HEK293T (cell line): ENCODE measurements at regions not wholly inside any gene's neighbourhood (a gene's known extent, or its start where the extent isn't known, plus 50 kb on each side); places are given as distances from the start of the nearest gene placed in this dataset.

Experiments used
- ARNT ChIP-seq: fragments of 450-650 bp; IDR thresholded peaks from 2 replicates; pipeline ENCODE4 v1.6.1; 2017; ENCODE audit warnings: mild to moderate bottlenecking
- BHLHE40 ChIP-seq: fragments of 450-650 bp; IDR thresholded peaks from 2 replicates; pipeline ENCODE4 v1.6.1; 2016; ENCODE audit warnings: mild to moderate bottlenecking, moderate library complexity, borderline replicate concordance
- CTBP1 ChIP-seq: fragments of 450-650 bp; IDR thresholded peaks from 2 replicates; pipeline ENCODE4 v1.6.1; 2016; ENCODE audit warnings: borderline replicate concordance
- FOXA1 ChIP-seq: fragments of 450-650 bp; IDR thresholded peaks from 2 replicates; pipeline ENCODE4 v1.6.1; 2016; ENCODE audit warnings: mild to moderate bottlenecking
- FOXK2 ChIP-seq: fragments of 450-650 bp; IDR thresholded peaks from 2 replicates; pipeline ENCODE4 v1.6.1; 2016; ENCODE audit warnings: mild to moderate bottlenecking
- FOXM1 ChIP-seq: fragments of 450-650 bp; IDR thresholded peaks from 2 replicates; pipeline ENCODE4 v1.6.1; 2017; ENCODE audit warnings: mild to moderate bottlenecking, borderline replicate concordance
- HDGF ChIP-seq: fragments of 450-650 bp; IDR thresholded peaks from 2 replicates; pipeline ENCODE4 v1.6.1; 2017; ENCODE audit warnings: antibody characterized with exemption, borderline replicate concordance
- SP1 ChIP-seq: fragments of 450-650 bp; IDR thresholded peaks from 2 replicates; pipeline ENCODE4 v1.6.1; 2017
- SUZ12 ChIP-seq: fragments of 450-650 bp; IDR thresholded peaks from 2 replicates; pipeline ENCODE4 v1.6.1; 2016; ENCODE audit warnings: mild to moderate bottlenecking
- ZNF384 ChIP-seq: fragments of 450-650 bp; IDR thresholded peaks from 2 replicates; pipeline ENCODE4 v1.6.1; 2016

GRCh38 chr4:86508436-86508835 is 85.7 kb upstream of the PTPN13 start:
- TF ChIP-seq FOXM1 (no peak), BHLHE40 (no peak), CTBP1 (no peak), SUZ12 (no peak), SP1 (no peak), ZNF384 (no peak), FOXA1 (no peak), HDGF (no peak), FOXK2 (no peak), ARNT (no peak)
